ENCODE measurements at regions not wholly inside any gene's neighbourhood (a gene's known extent, or its start where the extent isn't known, plus 50 kb on each side); places are given as distances from the start of the nearest gene placed in this dataset.

DNA sequence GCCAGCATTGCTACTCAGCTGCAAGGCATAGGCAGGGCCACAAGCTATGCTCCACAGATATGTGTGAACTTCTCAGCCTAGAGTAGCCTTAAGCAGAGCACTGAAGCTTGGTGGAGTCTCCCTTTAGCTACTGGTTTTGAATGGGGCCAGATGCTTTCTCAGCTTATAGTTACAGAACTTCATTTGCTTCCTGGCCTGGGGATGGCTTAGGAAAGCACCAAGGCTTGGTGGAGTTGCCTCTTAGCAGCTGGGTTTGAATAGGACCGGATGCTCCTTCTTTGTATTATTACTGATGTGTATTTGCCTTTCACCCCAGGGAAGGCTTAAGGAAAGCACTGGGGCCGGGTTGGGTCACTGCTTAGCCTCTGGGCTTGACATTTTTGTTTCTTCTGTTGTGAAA, 497.8 kb upstream of the SEMA6A start:
- TF ChIP-seq POLR2AphosphoS5 (IDR thresholded peaks at IDR 0.05) (no peak), EP300 (IDR thresholded peaks at IDR 0.05) (no peak)
- TF ChIP-seq, protein P1, sequence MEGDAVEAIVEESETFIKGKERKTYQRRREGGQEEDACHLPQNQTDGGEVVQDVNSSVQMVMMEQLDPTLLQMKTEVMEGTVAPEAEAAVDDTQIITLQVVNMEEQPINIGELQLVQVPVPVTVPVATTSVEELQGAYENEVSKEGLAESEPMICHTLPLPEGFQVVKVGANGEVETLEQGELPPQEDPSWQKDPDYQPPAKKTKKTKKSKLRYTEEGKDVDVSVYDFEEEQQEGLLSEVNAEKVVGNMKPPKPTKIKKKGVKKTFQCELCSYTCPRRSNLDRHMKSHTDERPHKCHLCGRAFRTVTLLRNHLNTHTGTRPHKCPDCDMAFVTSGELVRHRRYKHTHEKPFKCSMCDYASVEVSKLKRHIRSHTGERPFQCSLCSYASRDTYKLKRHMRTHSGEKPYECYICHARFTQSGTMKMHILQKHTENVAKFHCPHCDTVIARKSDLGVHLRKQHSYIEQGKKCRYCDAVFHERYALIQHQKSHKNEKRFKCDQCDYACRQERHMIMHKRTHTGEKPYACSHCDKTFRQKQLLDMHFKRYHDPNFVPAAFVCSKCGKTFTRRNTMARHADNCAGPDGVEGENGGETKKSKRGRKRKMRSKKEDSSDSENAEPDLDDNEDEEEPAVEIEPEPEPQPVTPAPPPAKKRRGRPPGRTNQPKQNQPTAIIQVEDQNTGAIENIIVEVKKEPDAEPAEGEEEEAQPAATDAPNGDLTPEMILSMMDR (IDR thresholded peaks at IDR 0.05): no peak
